Bronchial epithelial cell (primary cell): ENCODE measurements at regions not wholly inside any gene's neighbourhood (a gene's known extent, or its start where the extent isn't known, plus 50 kb on each side); places are given as distances from the start of the nearest gene placed in this dataset.

Experiments
- DNase-seq: peaks from one replicate; pipeline ENCODE4 v3.0.0-alpha.2; 2010; ENCODE audit warnings: low read depth
- FAIRE-seq: peaks from 2 replicates; lab custom pipeline; 2011; peaks lifted over from hg19 to GRCh38; lab: Jason Lieb, UNC
- H3K27me3 ChIP-seq: 2 replicates; pipeline ENCODE4 v1.5.1; 2011; ENCODE audit warnings: low read length; ENCODE audit not compliant: control insufficient read depth, insufficient read depth
- H3K36me3 ChIP-seq: 2 replicates; pipeline ENCODE4 v1.5.1; 2011; ENCODE audit warnings: low read length; ENCODE audit not compliant: control insufficient read depth, insufficient read depth
- H3K4me3 ChIP-seq: 2 replicates; pipeline ENCODE4 v1.5.1; 2011; ENCODE audit warnings: mild to moderate bottlenecking, low read depth, low read length, control low read depth
- CTCF ChIP-seq: IDR thresholded peaks from 2 replicates; pipeline ENCODE4 v1.5.1; 2011; ENCODE audit warnings: mild to moderate bottlenecking, moderate library complexity, low read length, control low read depth, inconsistent platforms; ENCODE audit not compliant: insufficient read depth, severe bottlenecking

- Histone ChIP-seq H3K4me3 (no peak overlapping the region), H3K27me3 (no peaks in the 10 kb centered on the region), H3K36me3 (no peaks in the 10 kb centered on the region)
- FAIRE-seq (no peak), DNase-seq (no peak)
- no peak for TF ChIP-seq CTCF
Measured at GRCh38 chr9:134575103-134575900, 66.3 kb upstream of the COL5A1 start.

- no peak for TF ChIP-seq CTCF
- DNase-seq (no peak), FAIRE-seq (no peak)
- no peaks in the 10 kb centered on the region for H3K27me3 ChIP-seq
- H3K36me3 ChIP-seq: no peaks in the 10 kb centered on the region
- H3K4me3 ChIP-seq: no peak overlapping the region
Measured at GRCh38 chr9:134575901-134576176, 65.8 kb upstream of the COL5A1 start.

- DNase-seq (no peak), FAIRE-seq (no peak)
- Histone ChIP-seq H3K27me3 (no peaks in the 10 kb centered on the region), H3K36me3 (no peaks in the 10 kb centered on the region), H3K4me3 (no peak overlapping the region)
- TF ChIP-seq CTCF: no peak
Measured at GRCh38 chr9:134585021-134585561, 56.5 kb upstream of the COL5A1 start.

- no peak for TF ChIP-seq CTCF
- H3K27me3 ChIP-seq: no peaks in the 10 kb centered on the region
- FAIRE-seq (no peak), DNase-seq (no peak)
- H3K4me3 ChIP-seq: no peak overlapping the region
- no peaks in the 10 kb centered on the region for H3K36me3 ChIP-seq
Measured at GRCh38 chr9:134585746-134586706, 55.6 kb upstream of the COL5A1 start.

GRCh38 chr9:134589748-134590147 is 51.9 kb upstream of the COL5A1 start:
- Histone ChIP-seq H3K4me3 (no peak overlapping the region), H3K27me3 (no peaks in the 10 kb centered on the region), H3K36me3 (no peaks in the 10 kb centered on the region)
- FAIRE-seq (no peak), DNase-seq (no peak)
- no peak for TF ChIP-seq CTCF
